ENCODE measurements at regions not wholly inside any gene's neighbourhood (a gene's known extent, or its start where the extent isn't known, plus 50 kb on each side); places are given as distances from the start of the nearest gene placed in this dataset.

GRCh38 chr20:60677819-60678218, 574.2 kb upstream of the CDH4 start:
- H3K27ac ChIP-seq: no peak overlapping the region
- TF ChIP-seq, protein P1, sequence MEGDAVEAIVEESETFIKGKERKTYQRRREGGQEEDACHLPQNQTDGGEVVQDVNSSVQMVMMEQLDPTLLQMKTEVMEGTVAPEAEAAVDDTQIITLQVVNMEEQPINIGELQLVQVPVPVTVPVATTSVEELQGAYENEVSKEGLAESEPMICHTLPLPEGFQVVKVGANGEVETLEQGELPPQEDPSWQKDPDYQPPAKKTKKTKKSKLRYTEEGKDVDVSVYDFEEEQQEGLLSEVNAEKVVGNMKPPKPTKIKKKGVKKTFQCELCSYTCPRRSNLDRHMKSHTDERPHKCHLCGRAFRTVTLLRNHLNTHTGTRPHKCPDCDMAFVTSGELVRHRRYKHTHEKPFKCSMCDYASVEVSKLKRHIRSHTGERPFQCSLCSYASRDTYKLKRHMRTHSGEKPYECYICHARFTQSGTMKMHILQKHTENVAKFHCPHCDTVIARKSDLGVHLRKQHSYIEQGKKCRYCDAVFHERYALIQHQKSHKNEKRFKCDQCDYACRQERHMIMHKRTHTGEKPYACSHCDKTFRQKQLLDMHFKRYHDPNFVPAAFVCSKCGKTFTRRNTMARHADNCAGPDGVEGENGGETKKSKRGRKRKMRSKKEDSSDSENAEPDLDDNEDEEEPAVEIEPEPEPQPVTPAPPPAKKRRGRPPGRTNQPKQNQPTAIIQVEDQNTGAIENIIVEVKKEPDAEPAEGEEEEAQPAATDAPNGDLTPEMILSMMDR (conservative IDR thresholded peaks at IDR 0.05): no peak
- no peak for TF ChIP-seq ZFX (IDR thresholded peaks at IDR 0.05)

- no peak overlapping the region for H3K27ac ChIP-seq
- TF ChIP-seq ZFX (IDR thresholded peaks at IDR 0.05): no peak
- TF ChIP-seq, protein P1 (conservative IDR thresholded peaks at IDR 0.05): no peak
These were observed 571.5 kb upstream of the CDH4 start for GRCh38 chr20:60680554-60680953.

- H3K27ac ChIP-seq: no peak overlapping the region
- TF ChIP-seq ZFX (IDR thresholded peaks at IDR 0.05): no peak
- TF ChIP-seq, protein P1 (conservative IDR thresholded peaks at IDR 0.05): no peak
These were observed 564.8 kb upstream of the CDH4 start for GRCh38 chr20:60687213-60687612.

DNA sequence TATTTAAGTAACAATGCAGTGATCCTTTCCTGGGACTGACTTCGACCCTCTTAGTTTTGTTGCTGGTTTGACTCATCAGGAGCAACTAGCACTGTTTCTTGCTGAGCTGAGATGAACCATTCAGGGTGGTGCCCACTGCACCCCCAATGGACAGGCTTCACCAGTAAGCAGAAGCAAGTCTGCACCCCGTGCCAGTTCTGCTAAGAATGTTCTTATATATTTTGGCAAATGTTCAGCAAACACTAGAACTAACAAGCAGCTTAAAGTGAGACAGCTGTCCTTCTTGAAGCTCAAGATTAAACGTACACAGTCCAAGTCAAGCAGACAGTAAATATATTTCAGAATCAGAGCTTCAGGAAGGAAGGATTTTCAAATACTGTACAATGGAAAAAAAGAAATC, 561.3 kb upstream of the CDH4 start:
- H3K27ac ChIP-seq: no peak overlapping the region
- TF ChIP-seq, protein P1 (conservative IDR thresholded peaks at IDR 0.05): no peak
- TF ChIP-seq ZFX (IDR thresholded peaks at IDR 0.05): no peak

DNA sequence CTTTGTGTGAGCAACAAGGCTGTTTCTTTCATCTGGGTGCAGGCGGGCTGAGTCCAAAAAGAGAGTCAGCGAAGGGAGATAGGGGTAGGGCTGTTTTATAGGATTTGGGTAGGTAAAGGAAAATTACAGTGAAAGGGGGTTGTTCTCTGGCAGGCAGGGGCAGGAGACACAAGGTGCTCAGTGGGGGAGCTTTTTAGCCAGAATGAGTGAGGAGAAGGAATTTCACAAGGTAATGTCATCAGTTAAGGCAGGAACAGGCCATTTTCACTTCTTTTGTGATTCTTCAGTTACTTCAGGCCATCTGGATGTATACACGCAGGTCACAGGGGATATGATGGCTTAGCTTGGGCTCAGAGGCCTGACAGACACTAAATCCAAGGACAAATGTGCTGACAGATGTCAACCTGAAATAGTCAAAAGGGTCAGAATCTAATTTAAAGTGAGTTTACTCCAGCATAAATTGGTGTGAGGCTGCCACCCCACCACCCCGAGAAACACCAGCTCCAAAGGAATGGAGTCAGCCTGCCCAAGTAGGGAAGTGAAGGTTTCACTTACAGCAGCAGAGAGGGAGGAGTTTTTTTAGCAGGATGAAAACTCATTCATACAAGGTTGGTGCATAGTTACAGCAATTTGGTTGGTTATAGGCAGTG, 560.0 kb upstream of the CDH4 start:
- no peak for TF ChIP-seq ZFX (IDR thresholded peaks at IDR 0.05)
- TF ChIP-seq, protein P1 (conservative IDR thresholded peaks at IDR 0.05): no peak
- H3K27ac ChIP-seq: no peak overlapping the region

DNA sequence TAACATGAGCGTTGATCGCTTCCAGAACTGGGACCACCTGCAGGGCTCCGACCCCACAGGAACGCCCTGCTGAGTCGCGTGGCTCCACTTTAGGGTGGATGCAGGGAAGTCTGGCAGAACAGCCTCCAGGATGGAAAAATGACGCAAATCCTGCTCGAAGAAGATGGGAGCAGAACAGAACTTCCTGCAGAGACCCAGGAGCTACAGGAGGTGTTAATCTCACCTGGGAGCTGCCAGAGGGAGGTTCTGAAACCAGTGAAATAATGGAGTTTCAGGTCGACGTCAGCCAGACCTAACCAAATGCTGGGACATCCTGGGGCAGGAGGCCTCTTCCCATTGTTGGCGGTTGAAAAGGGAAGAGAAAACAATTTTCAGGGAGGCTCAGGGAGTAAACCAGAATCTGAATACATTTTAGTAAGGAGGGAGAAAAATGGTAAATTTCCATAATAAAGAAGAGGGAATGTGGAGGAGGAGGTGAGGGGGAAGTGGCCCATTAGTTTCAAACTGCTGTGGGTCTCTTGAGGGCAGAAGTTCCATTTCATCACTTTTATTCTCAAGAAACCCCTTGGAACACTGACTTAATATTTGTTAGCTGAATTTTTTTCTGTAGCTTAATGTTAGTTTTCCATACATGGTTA, 558.4 kb upstream of the CDH4 start:
- no peak for TF ChIP-seq ZFX (IDR thresholded peaks at IDR 0.05)
- TF ChIP-seq, protein P1 (conservative IDR thresholded peaks at IDR 0.05): no peak
- no peak overlapping the region for H3K27ac ChIP-seq

DNA sequence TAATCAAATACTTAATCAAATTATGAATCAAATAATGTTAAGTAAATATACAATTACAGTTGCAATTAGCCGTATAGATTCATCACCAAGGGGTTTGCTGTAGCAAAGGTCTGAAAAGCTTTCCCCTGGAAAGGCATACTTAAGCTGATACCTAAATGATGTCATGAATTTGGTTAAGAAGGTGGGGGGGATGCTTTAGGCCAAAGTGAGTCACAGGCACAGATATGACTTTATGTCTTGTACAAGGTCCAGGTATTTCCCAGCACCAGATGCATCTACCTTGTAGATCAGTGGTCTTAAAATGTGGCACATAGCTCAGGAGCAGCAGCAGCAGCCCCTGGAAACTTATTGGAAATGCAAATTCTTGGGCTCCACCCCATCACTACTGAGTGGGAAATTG, 557.3 kb upstream of the CDH4 start:
- no peak overlapping the region for H3K27ac ChIP-seq
- no peak for TF ChIP-seq ZFX (IDR thresholded peaks at IDR 0.05)
- TF ChIP-seq, protein P1 (conservative IDR thresholded peaks at IDR 0.05): no peak
